ENCODE measurements at regions not wholly inside any gene's neighbourhood (a gene's known extent, or its start where the extent isn't known, plus 50 kb on each side); places are given as distances from the start of the nearest gene placed in this dataset.

GRCh38 chr20:19872001-19872400 is 113.9 kb downstream of the RIN2 start:
- no peak for TF ChIP-seq POLR2A (IDR thresholded peaks at IDR 0.05; ENCODE audit: low read length)
- TF ChIP-seq GATA1 (IDR thresholded peaks at IDR 0.05; ENCODE audit: low read depth, low read length): no peak
